ENCODE measurements at regions not wholly inside any gene's neighbourhood (a gene's known extent, or its start where the extent isn't known, plus 50 kb on each side); places are given as distances from the start of the nearest gene placed in this dataset.
A peak's percentile ranks its signal among the peaks of the same experiment; 100 is the strongest.

DNA sequence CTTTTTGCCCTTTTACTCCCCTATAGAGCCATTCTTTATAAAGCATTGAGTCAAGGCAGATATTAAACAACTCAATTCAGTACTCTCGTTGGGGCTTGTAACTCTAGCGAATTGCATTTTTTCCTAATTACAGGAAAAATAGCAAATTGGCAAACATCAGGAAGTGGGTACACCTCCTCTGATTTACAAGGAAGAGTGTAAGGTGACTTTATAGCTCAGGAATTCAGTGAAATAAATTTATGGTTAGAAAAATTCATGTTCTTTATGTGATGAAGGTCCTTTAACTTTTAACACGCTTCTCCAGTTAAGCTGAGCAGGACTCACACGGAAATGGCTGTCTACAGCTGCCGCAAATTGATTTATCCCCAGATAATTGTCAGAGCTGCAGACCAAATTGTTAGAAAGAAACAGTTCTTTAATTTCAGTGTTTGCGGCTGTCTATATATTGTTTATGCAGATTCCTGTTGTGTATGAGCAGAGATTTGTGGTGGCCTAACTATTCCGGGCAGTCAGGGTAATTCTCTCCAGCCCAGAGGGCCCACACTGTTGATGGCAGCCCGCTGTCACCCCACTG, 151.1 kb upstream of the MKI67 start:
- Histone ChIP-seq H3K9me3 (replicated peaks in 1 of 2; ENCODE audit: control insufficient read depth in 2 of 2, insufficient read depth in 1 of 2, low read depth in 1 of 2, low read length in 2 of 2) (no peaks in the 10 kb centered on the region), H2BK120ac (ENCODE audit: low read depth, low read length) (no peak overlapping the region), H2AFZ (ENCODE audit: low read length) (no peak overlapping the region), H3K4me1 (ENCODE audit: control insufficient read depth in 2 of 2, insufficient read depth in 1 of 2, low read depth in 1 of 2, low read length in 2 of 2) (peaks cover 0 to 5% of the 10 kb centered on the region in 2 donors), H2BK15ac (ENCODE audit: low read length) (no peak overlapping the region), H3K36me3 (replicated peaks in 1 of 2; ENCODE audit: control insufficient read depth in 2 of 2, insufficient read depth in 2 of 2, low read length in 2 of 2) (no peaks in the 10 kb centered on the region), H3K4ac (ENCODE audit: low read length) (no peak overlapping the region), H3K4me3 (ENCODE audit: low read length in 2 of 2) (no peak overlapping the region), H3K23ac (ENCODE audit: low read depth, low read length, poor library complexity) (no peak overlapping the region), H3K4me2 (ENCODE audit: insufficient read depth, low read length, poor library complexity, severe bottlenecking) (no peak overlapping the region), H4K91ac (ENCODE audit: low read depth, low read length, poor library complexity) (no peak overlapping the region), H3K9ac (ENCODE audit: low read depth, low read length, poor library complexity) (no peak overlapping the region), H2AK5ac (ENCODE audit: low read depth, low read length) (no peak overlapping the region), H3K27me3 (ENCODE audit: control insufficient read depth in 3 of 3, insufficient read depth in 3 of 3, low read depth in 1 of 3, low read length in 3 of 3) (no peaks in the 10 kb centered on the region), H3K14ac (ENCODE audit: low read length) (no peak overlapping the region), H3K18ac (ENCODE audit: low read length) (no peak overlapping the region), H2BK12ac (ENCODE audit: low read length) (no peak overlapping the region), H3K79me1 (ENCODE audit: low read depth, low read length) (no peaks in the 10 kb centered on the region), H3K27ac (replicated peaks; ENCODE audit: low read length) (no peak overlapping the region), H2BK5ac (ENCODE audit: low read length) (no peak overlapping the region), H4K8ac (ENCODE audit: low read depth, low read length) (no peak overlapping the region)
- WGBS, 2 donors (ENCODE audit: extremely low coverage in 2 of 2, insufficient read length in 2 of 2, insufficient replicate concordance in 1 of 2), result no CpG with 5 or more reads among the region's 8 CpGs
- DNase-seq (ENCODE audit: low spot score), result no peak

- H2BK120ac ChIP-seq (ENCODE audit: low read depth, low read length), result no peak overlapping the region
- H2AK5ac ChIP-seq (ENCODE audit: low read depth, low read length), result no peak overlapping the region
- no peak overlapping the region for H3K9ac ChIP-seq (ENCODE audit: low read depth, low read length, poor library complexity)
- H4K8ac ChIP-seq (ENCODE audit: low read depth, low read length), result no peak overlapping the region
- H4K91ac ChIP-seq (ENCODE audit: low read depth, low read length, poor library complexity), result no peak overlapping the region
- no peak overlapping the region for H2BK15ac ChIP-seq (ENCODE audit: low read length)
- no peak overlapping the region for H3K4me2 ChIP-seq (ENCODE audit: insufficient read depth, low read length, poor library complexity, severe bottlenecking)
- no peak overlapping the region for H3K4me3 ChIP-seq (ENCODE audit: low read length in 2 of 2)
- H3K36me3 ChIP-seq (replicated peaks in 1 of 2; ENCODE audit: control insufficient read depth in 2 of 2, insufficient read depth in 2 of 2, low read length in 2 of 2), result no peaks in the 10 kb centered on the region
- WGBS, 2 donors (ENCODE audit: extremely low coverage in 2 of 2, insufficient read length in 2 of 2, insufficient replicate concordance in 1 of 2), result no CpG with 5 or more reads among the region's 7 CpGs
- no peak overlapping the region for H2BK12ac ChIP-seq (ENCODE audit: low read length)
- H3K79me1 ChIP-seq (ENCODE audit: low read depth, low read length), result no peaks in the 10 kb centered on the region
- H3K9me3 ChIP-seq (replicated peaks in 1 of 2; ENCODE audit: control insufficient read depth in 2 of 2, insufficient read depth in 1 of 2, low read depth in 1 of 2, low read length in 2 of 2), result no peaks in the 10 kb centered on the region
- peak overlapping the region; percentile 68 for H3K18ac ChIP-seq (ENCODE audit: low read length)
- no peak for DNase-seq (ENCODE audit: low spot score)
- H2AFZ ChIP-seq (ENCODE audit: low read length), result no peak overlapping the region
- H2BK5ac ChIP-seq (ENCODE audit: low read length), result no peak overlapping the region
- H3K14ac ChIP-seq (ENCODE audit: low read length), result no peak overlapping the region
- H3K27ac ChIP-seq (replicated peaks; ENCODE audit: low read length), result no peak overlapping the region
- no peak overlapping the region for H3K4ac ChIP-seq (ENCODE audit: low read length)
- H3K23ac ChIP-seq (ENCODE audit: low read depth, low read length, poor library complexity), result no peak overlapping the region
- peaks cover 0 to 5% of the 10 kb centered on the region in 2 donors for H3K4me1 ChIP-seq (ENCODE audit: control insufficient read depth in 2 of 2, insufficient read depth in 1 of 2, low read depth in 1 of 2, low read length in 2 of 2)
- peaks cover 0 to 2% (median 0%) of the 10 kb centered on the region in 3 experiments for H3K27me3 ChIP-seq (ENCODE audit: control insufficient read depth in 3 of 3, insufficient read depth in 3 of 3, low read depth in 1 of 3, low read length in 3 of 3)
These were observed 152.1 kb upstream of the MKI67 start for GRCh38 chr10:128278362-128278761.

- no peak overlapping the region for H2AFZ ChIP-seq (ENCODE audit: low read length)
- no peak overlapping the region for H3K23ac ChIP-seq (ENCODE audit: low read depth, low read length, poor library complexity)
- no peak overlapping the region for H3K14ac ChIP-seq (ENCODE audit: low read length)
- no peak overlapping the region for H3K4ac ChIP-seq (ENCODE audit: low read length)
- no peaks in the 10 kb centered on the region for H3K79me1 ChIP-seq (ENCODE audit: low read depth, low read length)
- H3K18ac ChIP-seq (ENCODE audit: low read length), result no peak overlapping the region
- H3K27me3 ChIP-seq (ENCODE audit: control insufficient read depth in 3 of 3, insufficient read depth in 3 of 3, low read depth in 1 of 3, low read length in 3 of 3), result peaks cover 0 to 15% (median 5%) of the 10 kb centered on the region in 3 experiments
- H2AK5ac ChIP-seq (ENCODE audit: low read depth, low read length), result no peak overlapping the region
- H3K4me2 ChIP-seq (ENCODE audit: insufficient read depth, low read length, poor library complexity, severe bottlenecking), result no peak overlapping the region
- no peak overlapping the region for H4K91ac ChIP-seq (ENCODE audit: low read depth, low read length, poor library complexity)
- no peak overlapping the region for H3K4me3 ChIP-seq (ENCODE audit: low read length in 2 of 2)
- no peak overlapping the region for H4K8ac ChIP-seq (ENCODE audit: low read depth, low read length)
- no peak overlapping the region for H2BK5ac ChIP-seq (ENCODE audit: low read length)
- H3K36me3 ChIP-seq (replicated peaks in 1 of 2; ENCODE audit: control insufficient read depth in 2 of 2, insufficient read depth in 2 of 2, low read length in 2 of 2), result no peaks in the 10 kb centered on the region
- no peak overlapping the region for H2BK12ac ChIP-seq (ENCODE audit: low read length)
- H2BK15ac ChIP-seq (ENCODE audit: low read length), result no peak overlapping the region
- no peak for DNase-seq (ENCODE audit: low spot score)
- H3K9me3 ChIP-seq (replicated peaks in 1 of 2; ENCODE audit: control insufficient read depth in 2 of 2, insufficient read depth in 1 of 2, low read depth in 1 of 2, low read length in 2 of 2), result no peaks in the 10 kb centered on the region
- peaks cover 0 to 5% of the 10 kb centered on the region in 2 donors for H3K4me1 ChIP-seq (ENCODE audit: control insufficient read depth in 2 of 2, insufficient read depth in 1 of 2, low read depth in 1 of 2, low read length in 2 of 2)
- no peak overlapping the region for H3K9ac ChIP-seq (ENCODE audit: low read depth, low read length, poor library complexity)
- no peak overlapping the region for H3K27ac ChIP-seq (replicated peaks; ENCODE audit: low read length)
- no peak overlapping the region for H2BK120ac ChIP-seq (ENCODE audit: low read depth, low read length)
- WGBS, 2 donors (ENCODE audit: extremely low coverage in 2 of 2, insufficient read length in 2 of 2, insufficient replicate concordance in 1 of 2), result no CpG with 5 or more reads among the region's 2 CpGs
These were observed 154.0 kb upstream of the MKI67 start for GRCh38 chr10:128280271-128280670.

DNA sequence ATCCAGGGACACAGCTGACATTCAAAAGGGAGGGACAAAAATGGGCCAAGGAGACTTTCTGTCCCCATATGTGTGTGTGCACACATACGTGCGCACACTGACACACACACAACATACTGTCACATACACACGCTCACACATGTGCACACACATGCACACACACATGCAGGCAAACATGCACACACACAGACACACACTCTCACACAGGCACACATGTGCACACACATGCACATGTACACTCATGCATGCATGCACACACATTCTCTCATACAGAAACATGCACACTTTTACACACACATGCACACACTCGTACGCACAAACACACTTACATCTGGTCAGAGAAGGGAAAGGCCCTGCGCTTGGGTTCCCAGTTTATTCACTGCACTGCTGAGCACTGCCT, 155.1 kb upstream of the MKI67 start:
- no peak overlapping the region for H4K8ac ChIP-seq (ENCODE audit: low read depth, low read length)
- H3K9ac ChIP-seq (ENCODE audit: low read depth, low read length, poor library complexity), result peak overlapping the region; percentile 4
- H3K4me2 ChIP-seq (ENCODE audit: insufficient read depth, low read length, poor library complexity, severe bottlenecking), result no peak overlapping the region
- DNase-seq (ENCODE audit: low spot score), result no peak
- WGBS, 2 donors (ENCODE audit: extremely low coverage in 2 of 2, insufficient read length in 2 of 2, insufficient replicate concordance in 1 of 2), result no CpG with 5 or more reads among the region's 6 CpGs
- H2BK5ac ChIP-seq (ENCODE audit: low read length), result no peak overlapping the region
- no peaks in the 10 kb centered on the region for H3K9me3 ChIP-seq (replicated peaks in 1 of 2; ENCODE audit: control insufficient read depth in 2 of 2, insufficient read depth in 1 of 2, low read depth in 1 of 2, low read length in 2 of 2)
- no peak overlapping the region for H2BK120ac ChIP-seq (ENCODE audit: low read depth, low read length)
- H3K18ac ChIP-seq (ENCODE audit: low read length), result no peak overlapping the region
- H3K23ac ChIP-seq (ENCODE audit: low read depth, low read length, poor library complexity), result no peak overlapping the region
- H2AFZ ChIP-seq (ENCODE audit: low read length), result no peak overlapping the region
- H3K79me1 ChIP-seq (ENCODE audit: low read depth, low read length), result no peaks in the 10 kb centered on the region
- H2BK12ac ChIP-seq (ENCODE audit: low read length), result no peak overlapping the region
- H3K27me3 ChIP-seq (ENCODE audit: control insufficient read depth in 3 of 3, insufficient read depth in 3 of 3, low read depth in 1 of 3, low read length in 3 of 3), result peaks cover 0 to 26% (median 15%) of the 10 kb centered on the region in 3 experiments
- H3K4ac ChIP-seq (ENCODE audit: low read length), result no peak overlapping the region
- H2AK5ac ChIP-seq (ENCODE audit: low read depth, low read length), result no peak overlapping the region
- H3K36me3 ChIP-seq (replicated peaks in 1 of 2; ENCODE audit: control insufficient read depth in 2 of 2, insufficient read depth in 2 of 2, low read length in 2 of 2), result no peaks in the 10 kb centered on the region
- H3K14ac ChIP-seq (ENCODE audit: low read length), result peak overlapping the region; percentile 56
- peak overlapping the region in 1 of 2 donors; percentile 46 for H3K4me3 ChIP-seq (ENCODE audit: low read length in 2 of 2)
- no peak overlapping the region for H3K27ac ChIP-seq (replicated peaks; ENCODE audit: low read length)
- peaks cover 0 to 5% of the 10 kb centered on the region in 2 donors for H3K4me1 ChIP-seq (ENCODE audit: control insufficient read depth in 2 of 2, insufficient read depth in 1 of 2, low read depth in 1 of 2, low read length in 2 of 2)
- no peak overlapping the region for H2BK15ac ChIP-seq (ENCODE audit: low read length)
- no peak overlapping the region for H4K91ac ChIP-seq (ENCODE audit: low read depth, low read length, poor library complexity)

Measured in neuronal stem cell (in vitro differentiated cells).